ENCODE measurements at regions not wholly inside any gene's neighbourhood (a gene's known extent, or its start where the extent isn't known, plus 50 kb on each side); places are given as distances from the start of the nearest gene placed in this dataset.

DNA sequence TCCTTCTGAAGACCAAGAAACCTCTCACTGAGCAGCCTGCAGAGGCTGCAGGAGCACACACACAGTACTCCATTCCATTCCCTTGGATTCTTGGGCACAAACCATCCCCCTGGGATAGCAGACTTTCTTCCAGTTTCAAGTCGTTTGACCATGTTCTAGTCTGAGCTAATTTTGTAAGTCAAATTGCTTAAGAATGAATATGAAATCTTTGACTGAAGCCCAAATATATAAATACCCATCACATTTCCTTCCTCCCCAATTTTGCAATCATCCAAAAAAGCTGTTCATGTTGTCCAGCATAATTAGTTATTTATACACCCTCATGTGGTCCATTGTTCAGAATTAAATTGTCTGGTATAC lies 231.2 kb upstream of the TPRG1 start:
- DNase-seq, result no peak

DNA sequence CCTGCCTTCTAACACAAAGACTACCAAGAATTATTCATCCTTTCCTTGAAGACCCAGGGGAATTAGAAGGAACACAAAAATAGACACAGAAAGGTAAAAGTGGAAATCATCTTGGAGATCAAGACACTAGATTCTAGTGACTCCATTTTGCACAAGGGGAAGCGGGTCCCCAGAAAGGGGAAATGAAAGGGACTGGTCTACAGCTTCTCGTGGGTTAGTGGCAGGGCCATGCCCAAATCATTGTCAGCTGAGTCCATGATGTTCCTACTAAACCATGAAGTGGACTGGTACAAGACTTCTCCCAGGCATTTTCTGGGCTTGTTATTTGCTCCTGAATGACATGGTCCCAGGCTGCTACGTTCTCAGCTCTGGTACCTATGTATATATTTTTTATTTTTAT lies 230.7 kb upstream of the TPRG1 start:
- DNase-seq, result no peak

DNA sequence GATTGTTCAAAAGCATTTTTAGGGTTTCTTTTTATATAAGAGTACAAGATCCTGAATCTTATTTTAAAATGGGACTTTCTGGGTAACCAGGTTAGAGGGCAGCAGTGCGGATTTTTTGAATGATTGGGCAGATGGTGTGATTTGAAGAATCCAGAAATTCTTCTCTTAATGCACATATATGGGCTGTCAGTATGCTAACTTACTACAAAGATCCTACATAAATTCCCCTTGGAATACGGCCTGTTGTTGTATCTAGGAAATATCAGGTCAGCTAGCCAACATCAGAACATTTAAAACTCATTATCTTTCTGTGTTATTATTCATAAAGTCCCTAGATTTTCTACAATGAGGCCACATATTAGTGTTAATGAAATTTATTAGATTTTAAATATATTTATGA lies 229.6 kb upstream of the TPRG1 start:
- no peak for DNase-seq

DNA sequence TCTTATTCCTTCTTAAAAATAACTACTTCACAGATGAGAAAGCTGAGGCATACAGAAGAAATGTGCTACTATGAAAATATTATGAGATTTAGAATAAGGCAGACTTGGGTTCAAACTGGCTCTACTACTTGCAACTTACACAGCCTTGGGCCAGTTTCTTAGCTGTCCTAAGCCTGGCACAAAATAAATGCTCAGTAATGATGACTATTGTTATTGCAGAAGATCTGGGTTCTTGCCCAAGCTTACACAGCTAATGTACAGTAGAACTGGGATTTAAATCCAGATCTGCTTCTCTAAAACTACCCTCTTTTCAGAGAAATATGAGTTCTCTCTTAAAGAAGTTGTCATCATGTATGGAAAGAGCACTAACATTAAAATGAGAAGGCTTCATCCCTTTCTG lies 228.2 kb upstream of the TPRG1 start:
- DNase-seq, result no peak

DNA sequence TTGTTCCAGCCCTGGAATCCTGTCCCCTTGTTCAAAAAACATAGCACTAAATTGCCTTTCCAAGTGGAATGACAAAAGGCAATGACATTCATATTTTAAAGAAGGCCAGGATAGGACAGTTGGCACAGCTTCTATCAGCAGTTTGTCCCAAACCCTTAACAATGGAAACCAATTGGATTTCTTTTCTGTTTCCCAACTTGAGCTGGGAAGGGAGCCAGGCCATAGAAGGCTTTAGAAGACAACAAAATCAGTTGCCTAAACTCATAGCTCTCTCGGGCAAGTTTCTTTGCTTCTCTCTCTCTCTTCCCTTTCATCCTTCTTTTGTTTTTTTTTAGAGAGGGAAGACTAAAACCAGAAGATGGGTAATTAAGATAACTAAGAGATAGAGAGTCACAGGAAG lies 227.7 kb upstream of the TPRG1 start:
- DNase-seq, result no peak

DNA sequence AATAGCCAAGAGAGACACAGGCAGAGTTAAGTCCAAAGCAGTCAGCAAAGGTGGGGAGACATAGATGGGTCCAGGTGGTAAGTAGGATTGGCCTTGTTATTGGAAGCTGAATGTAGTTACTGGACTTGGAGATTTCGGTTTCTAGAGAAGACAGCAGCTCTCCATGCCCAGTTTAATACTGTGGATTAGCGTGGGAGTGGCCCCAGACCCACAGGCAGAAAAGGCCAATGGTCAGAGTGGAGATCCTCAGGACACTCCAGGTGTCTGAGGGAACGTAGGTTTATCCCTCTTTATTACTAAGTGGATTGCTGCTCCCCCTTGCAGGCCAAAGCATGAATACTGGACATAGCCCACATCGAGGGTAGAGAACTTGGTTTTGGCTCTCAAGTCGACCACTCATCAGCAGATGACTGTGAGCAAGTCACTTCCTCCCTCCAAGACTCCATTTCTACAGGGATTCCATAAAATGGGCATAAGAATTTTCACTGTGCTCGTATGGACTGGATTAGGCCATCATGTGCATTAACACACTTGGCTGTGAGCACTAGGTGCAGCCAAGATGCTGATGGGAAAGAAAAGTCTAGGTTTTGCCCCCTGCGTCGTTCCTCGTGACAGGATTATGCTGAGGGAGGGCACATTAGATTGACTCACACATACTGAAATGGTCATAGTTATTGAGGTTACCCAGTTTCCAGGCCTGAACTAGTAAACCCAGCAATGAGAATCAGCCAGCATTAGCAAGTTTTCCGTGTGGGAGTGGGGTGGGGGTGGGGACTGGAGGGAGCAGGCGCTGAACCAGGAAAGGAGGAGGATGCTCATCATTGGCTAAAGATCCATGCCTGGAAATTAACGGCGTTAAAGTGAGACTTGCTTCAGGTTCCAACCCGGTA lies 225.2 kb upstream of the TPRG1 start:
- no peak for DNase-seq

DNA sequence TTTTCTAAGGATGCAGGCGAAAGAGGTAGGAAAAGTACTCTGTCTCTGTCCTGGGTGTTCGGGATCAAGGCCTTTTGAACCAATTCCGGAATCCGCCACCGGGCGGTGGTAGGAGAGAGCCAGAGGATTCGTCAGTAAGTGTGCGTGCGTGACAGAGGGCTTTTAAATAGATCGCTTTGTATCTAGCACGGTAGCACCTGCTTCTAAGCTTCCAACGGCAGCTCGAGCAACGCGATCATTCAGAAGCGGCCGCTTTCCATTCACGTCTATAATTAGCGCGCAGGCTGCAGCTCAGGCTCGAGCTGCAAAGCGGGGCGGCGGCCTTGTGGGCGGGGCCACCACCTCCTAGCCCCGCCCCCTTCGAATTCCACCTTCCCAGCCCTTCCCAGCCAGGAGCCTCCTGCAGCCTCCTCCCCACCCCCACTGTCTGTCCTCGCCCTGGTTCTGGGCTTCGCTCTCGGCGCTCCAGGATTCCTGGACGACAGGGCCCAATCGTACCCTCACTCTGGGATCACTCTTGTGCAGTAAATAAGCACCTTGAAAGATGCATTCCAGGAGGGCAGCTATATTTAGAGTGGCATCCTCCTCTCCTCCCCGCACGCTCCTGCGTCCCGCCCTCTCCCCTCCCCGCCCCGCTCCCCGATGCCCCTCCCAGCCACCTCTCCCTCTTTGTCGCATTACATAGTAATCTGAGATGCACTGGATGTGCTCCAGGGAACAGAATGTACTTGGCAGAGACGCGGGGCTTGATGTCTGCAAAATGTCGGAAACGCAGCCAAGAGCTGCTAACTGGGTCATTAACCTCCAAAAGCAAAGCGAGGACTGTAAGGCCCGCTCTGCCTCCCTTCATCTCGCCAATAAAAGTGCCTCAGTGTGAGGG lies 224.1 kb upstream of the TPRG1 start:
- DNase-seq, result peak; percentile 91 to 95

DNA sequence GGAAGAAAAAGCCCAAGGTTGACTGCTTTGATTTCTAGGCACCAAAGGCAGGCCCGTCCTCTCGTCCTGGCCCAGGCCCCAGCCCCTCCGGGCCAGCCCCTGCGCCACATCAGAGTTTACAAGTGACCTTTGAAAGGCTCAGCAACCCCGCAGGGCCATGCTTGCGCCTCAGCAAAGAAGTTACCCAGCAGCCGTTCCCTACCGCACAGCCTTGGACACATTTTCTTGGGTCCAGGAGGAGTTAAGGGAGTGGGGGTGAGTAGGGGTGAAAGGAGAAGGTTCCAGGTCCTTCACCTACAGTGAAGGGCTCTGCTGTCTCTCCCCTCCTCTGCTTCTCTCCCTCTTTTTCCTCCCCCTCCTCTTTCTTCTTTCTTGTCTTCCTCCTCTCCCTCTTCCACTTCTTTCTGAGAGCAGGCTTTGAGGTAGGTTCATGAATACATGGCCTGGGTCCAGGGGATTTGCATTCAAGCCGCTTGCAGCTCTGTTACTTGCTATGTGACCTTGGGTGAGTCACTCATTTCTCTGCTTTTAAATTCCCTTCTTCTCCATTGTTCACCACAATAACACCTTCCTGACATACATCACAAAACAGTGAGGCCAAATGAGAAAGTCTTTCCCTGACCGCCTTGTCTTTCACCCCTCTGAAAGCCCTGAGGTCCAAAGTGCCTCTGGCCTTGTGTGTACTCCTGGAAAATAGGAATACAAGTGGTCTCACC lies 223.3 kb upstream of the TPRG1 start:
- DNase-seq, result no peak

DNA sequence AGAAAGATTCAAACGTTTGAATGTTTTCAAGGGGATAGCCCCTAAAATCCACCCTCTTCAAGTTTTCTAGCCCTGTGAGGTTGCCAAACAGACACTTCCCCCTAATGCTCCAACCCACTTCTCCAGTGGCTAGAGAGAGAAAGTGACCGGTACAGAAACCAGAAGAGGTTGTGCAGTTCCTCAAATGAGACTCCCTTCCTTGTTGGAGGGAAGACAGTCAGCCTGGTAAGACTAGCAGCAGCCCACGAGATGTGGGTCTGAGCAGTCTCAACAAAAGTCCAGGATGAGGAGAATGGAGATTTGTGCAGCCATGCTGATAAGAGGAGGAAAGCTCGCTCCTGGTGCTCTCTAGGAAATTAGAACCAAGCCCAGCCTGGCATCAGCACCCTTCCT lies 222.8 kb upstream of the TPRG1 start:
- no peak for DNase-seq

DNA sequence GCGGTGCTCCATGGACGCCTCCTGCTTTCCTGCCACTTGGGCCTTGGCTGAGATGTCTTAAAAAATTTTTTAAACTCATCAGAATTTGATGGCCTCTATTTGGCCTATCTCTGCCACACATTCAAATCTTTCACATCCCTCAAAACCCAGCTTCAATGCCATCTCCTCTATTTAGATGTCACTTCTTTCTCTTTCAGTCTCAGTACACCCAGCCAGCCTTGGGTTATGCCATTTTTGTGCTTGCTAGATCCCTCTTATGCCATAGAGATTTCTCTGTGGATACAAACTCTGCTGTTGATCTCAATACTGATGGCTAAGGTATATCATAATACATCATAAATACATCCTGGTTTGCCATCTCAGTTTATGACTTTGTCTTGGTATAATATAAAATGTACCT lies 222.3 kb upstream of the TPRG1 start:
- no peak for DNase-seq

DNA sequence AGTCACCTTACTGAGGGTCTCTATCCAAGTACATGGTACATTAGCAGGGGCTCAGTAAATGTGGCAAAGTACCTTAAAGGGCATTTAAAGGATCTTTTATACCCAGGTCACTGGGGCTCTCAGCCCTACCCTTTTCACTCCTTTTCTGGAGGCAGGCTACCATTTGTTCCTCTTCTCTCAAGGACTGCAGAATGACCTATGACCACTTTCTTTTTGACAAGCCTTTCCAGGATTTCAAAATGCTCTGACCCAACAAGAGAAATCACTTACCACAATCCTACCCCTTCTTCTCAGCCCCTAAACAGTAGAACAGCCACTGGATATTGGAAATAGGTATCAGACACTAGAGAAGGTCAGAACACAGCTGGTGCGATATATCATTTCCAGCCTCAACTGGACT lies 221.8 kb upstream of the TPRG1 start:
- no peak for DNase-seq

DNA sequence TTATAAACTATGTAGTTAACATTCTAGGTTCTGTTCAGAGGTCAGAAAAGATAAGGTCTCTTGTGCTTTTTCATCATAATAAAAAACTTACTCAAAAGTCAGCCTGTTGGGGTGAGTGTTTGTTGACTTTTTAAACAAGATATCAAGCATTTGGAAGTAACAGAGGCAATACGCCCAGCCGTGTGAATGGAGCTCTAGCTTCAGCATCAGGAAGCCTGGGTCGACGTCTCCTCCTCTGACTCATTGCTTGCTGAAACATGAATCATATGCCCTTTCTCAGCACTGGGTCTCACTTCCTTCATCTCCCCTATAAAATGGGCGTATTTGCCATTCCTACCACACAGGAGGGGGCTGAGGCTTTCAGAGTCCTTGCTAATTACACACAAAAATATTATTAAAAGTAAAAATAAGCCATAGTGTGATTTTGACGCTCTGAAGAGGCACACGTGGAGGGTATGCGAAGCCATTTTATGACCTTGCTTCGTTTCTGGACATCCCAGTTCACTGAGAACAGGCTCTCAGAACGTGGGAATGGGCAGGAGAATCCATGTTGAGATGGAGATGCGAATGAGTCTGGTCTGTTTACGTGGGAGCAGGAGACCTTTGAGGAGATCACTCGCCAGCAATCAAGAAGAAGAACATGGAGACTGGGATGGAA lies 220.8 kb upstream of the TPRG1 start:
- no peak for DNase-seq

DNA sequence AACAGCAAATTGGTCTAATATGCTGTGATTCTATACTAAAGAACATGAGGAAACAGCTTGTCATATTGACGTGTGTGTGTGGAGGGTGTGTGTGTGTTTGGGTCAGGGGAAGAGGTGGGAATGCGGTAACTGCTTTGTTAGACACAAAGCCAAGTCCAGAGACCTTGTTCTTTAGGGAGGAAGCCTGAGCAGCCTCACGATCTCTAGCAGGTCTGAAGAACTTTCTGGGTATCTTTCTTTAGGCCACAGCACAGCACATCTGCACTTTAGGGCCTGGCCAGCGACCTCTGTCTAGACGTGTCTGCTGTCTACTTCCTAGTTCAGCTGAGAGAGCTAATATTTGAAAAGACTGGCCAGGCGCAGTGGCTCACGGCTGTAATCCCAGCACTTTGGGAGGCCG lies 220.0 kb upstream of the TPRG1 start:
- no peak for DNase-seq

DNA sequence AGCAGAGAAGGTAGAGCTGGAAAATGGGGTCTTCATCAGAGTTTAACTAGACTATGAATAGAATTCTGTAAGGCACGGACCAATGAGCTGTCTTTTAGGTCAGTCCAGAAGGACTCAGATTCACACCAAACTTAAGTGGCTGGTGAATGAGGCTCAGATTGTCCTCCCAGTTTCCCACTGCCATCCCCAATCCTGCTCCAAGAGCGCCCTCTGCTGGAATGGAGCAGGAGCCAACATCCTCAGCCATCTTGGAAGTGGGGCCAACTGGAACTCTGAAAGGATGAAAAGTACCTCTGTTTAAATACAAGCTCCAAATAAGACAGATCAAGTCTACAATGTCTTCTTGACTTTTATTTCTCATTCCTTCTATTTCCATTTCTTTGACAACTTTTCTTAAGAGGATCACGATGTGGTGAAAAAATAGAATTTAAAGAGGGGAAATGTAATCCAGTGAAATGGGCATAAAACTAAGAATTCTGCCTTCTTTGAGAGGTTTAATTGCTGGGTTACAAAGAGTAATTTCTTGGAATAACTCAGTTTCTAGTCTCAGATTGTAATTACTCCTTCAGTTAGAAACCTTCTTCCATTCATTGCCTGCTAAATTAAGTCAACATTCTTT lies 217.1 kb upstream of the TPRG1 start:
- peak; percentile 34 to 80 for DNase-seq

DNA sequence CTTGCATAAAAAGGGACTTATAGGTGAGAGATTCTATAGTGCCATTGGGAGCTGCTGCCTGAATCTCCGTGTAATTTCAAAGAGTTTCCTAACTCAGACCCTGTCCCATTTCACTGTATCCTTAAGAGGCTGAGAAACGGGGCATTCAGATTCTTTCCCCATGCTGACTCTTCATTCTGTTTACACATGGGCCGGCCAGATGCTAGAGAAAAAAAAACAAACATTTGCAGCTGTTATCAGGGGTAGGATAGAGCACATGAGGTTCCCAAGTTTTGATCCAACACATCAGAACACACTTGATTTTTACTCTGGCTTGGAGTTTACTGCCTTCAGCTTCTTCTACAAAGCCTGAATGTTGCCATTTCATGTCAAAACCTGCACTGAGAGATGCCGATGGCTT lies 215.9 kb upstream of the TPRG1 start:
- DNase-seq, result no peak

DNA sequence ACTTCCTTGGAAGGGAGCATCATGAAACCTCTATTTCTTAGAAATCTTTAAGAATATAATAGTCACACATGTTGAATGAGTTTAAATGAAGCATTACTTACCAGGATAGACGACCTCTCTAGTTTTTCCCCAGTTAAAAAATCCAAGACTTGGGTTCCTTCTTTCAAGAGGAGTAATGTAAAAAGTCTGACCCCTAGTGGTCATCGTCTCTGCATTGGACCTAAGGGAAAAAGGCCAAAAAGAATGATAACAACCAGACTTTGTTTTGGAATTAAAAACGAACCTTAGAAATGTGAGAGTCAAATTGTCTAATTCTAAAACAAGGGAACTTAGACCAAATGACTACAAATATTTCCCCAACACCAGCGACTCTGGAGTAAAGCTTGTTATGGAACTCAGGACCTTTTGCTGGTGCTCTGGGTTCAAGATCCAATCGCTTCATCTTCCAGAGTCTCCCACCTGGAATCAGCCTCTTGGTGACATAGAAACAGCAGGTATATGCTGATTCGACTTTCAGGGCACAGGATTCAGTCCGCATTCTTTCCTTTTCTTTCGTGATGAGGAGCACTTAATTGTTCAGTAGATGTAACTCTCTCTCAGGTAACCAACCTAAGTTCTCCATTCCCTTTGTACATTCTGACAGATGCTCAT lies 214.8 kb upstream of the TPRG1 start:
- no peak for DNase-seq

DNA sequence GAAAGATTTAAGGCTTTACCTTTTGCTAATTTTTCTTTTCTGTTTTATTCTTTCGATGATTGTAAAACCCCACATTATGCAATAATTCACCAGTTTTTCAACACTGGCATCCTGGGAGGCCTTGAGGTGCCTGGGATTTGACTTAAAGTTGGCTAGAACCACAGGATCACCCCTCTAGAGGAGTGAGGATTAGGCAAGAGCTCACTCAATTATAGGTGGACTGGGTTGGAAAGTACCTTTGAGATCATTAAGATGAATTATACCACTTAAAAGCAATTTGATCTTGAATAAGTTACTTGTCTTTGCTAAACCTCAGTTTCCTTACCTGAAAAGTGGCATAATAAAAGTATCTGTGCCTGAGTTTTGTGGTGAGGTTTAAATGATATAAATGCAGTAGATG lies 212.8 kb upstream of the TPRG1 start:
- DNase-seq, result no peak

DNA sequence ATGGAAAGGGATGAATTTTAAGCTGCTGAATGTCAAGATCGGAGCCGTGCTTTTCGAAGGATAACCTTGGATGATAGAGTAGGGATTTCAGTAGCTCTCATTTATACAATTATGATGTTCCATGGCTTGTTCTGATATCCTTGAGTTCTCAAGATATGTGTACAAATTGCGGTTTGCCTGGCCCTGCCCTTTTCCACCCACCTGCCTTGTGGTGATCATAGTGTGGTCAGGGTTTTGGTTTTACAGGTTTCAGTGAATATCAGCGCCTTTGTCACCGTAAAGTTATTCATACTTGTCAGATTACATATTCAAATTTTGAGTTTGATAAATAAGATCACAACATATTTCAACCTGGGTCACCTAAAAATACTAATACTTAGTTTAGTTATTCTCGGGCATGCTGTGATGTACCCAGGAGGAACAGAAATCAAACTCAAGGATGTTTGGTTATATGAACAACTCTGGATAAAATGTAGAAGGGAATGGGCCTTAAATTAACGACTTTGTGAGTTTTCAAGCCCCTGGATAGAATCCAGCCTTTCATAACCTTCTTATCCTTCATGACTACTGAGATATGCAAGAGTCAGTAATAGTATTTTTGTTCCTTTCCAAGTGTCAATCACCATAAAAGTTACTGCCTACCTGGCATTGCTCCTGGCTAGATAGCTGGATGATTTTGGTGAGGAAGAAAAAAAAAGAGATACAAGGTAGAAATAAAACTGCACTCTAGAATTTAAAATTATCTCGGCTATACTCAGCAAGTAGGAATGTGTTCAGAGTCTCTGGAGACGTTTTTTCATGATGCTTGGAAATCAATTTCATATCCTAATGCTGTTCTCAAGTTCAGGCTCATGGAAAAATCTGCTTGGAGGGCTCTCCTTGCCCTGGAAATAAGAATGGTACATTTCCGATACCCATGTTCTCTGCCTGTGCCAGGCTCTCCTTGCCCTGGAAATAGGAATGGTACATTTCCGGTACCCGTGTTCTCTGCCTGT lies 209.2 kb upstream of the TPRG1 start:
- DNase-seq, result no peak

DNA sequence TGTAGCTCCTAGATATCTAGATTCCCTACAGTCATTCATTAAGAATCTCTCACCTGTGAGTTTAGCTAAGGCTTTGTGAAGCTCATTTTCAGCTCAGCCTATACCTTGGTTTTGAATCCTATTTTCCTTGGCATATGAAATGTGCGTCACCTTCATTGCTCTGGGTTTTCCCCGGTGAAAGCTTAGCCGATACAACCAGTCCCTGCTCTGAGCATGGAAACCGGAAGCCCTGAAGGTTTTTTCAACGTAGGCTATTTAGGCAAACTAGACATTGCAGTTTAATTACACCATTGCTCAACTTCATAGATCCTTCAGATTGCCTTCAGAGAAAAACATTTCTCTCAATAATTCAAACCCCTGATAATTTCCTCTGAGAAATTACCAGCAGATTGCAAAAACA lies 206.8 kb upstream of the TPRG1 start:
- no peak for DNase-seq

DNA sequence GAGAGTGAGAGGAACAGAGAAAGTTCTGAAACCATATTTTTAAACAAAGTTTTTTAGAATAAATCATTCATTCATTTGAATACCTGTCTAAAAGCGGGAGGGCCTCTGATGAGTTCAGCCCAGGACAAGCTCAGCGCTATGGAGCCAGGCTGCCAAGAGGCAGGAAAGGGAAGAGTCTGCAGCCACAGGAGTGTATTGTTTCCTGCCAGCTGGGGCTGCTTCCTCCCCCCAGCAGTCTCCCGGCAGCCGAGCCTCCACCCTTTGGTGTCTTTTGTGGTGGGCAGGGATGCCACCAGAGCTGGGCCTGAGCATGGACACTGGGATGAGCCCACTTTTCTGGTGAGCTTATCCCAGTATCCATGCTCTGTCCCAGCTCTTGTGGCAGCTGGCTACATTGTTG lies 199.5 kb upstream of the TPRG1 start:
- DNase-seq, result no peak

Data from NCI-H187 (cell line).